NCI-H2107 treated with DMSO at 0.1 percent for 48 hours (cell line): ENCODE measurements at regions not wholly inside any gene's neighbourhood (a gene's known extent, or its start where the extent isn't known, plus 50 kb on each side); places are given as distances from the start of the nearest gene placed in this dataset.

Experiments used
- DNase-seq: peaks from one replicate; lab custom pipeline; 2025; ENCODE audit not compliant: unreplicated experiment; lab: John Stamatoyannopoulos, UW

DNA sequence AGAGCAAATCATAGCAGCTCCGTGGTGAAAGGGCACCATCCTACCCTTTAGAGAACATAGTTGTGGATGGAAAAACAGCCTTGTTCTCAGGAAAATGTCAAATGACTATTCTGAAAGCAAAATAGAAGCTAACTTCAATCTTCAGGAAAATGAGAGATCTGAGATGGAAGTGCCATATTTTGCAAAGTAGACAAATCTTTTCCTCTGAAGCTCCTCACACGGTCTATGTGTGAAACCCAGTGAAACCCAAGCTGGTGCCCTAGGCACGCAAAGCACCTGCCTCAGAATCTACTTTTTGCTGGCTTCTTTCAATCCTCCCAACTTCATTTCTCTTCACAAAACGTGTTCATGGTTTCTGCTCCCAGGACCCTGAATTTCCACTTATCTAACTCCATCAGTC, 325.2 kb upstream of the CDH4 start:
- no peak for DNase-seq

DNA sequence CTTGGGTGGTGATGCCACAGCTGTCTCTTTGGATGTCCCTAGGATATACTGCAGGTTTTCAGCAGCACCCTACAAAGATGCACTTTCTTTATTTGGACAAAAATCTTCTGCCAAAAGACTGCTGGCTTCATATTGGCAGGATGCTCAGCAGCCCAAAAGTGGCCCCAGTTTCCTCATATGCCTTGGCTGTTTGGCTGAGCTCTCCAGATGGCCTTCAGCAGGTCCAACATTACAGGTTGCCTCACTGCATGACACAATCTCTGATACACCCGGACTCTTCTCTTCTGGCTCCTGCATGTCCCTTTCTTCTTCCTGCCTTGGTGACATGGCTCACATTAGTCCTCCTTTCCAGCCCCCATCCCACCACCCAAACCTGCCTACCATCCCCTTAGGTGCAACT, 323.7 kb upstream of the CDH4 start:
- no peak for DNase-seq

DNA sequence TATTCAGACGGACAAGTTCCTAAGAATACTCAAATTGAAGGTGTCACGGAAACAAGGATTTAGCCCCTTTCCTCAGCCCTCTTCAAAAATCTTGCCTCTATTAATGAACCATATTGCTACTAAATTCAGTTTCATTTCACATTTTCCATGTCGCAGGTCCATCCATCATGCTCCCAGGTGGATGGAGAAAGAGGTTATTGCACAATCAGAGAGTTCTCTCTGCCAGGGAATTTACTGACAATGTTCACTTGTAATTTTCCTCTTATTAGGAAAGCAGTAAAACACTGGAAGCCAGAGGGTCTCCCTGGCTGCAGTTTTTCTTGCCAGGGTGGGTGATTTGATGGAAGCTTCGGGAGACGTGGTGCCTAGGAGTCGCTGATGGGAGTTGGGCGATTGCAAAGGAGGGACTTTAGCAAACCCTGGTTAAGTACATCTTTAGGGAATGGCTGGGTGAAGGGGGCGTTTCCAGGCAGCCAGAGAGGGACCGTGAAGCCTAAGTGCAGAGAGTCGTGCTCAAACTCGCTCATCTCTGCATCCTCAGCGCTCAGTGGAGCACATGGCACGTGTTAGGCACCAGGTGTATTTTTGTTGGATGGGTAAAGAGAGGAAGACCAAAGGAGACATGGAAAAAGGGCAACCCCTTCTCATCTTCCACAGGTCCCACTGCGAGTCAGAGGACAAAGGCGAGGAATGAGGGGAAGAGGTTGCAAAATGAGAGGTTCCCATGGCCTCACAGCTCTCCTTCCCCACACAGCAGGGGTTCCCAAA, 321.9 kb upstream of the CDH4 start:
- no peak for DNase-seq

DNA sequence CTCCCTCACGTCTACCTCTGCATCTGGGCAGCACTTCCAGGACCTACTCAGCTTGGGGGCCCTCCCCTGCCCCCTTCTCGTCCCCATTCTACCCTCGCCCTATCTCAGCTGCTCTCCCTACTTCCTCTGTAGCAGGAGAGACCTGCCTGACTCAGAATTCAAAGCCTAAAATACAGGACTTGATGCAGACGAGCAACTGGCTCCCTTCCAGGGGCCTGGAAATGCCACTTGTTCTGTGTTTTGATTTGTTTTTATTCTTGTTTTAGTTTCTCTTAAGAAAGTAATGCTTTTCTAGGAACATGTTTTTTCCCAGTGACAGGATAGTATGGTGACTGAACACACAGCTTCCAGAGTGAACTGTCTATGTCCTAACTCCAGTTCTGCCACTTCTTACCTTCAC, 320.4 kb upstream of the CDH4 start:
- DNase-seq, result no peak

DNA sequence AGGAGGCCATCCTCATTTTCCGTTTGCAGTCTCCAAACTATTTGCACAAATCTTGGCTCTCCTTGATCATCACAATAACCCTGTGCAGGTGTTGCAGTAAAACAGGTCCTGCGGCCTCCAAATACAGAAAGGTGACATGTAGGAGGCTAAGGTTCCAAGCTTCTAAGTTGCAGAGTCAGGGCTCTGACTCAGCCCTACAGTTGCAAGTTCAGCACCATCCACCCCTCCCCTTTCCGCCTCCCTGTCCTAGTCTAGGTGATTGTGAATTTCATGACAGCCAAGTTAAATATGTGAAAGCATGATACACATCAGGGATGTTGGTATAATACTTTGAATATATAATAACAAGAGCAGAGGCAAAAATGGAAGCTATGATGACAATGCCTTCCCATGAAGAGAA, 317.3 kb upstream of the CDH4 start:
- no peak for DNase-seq

DNA sequence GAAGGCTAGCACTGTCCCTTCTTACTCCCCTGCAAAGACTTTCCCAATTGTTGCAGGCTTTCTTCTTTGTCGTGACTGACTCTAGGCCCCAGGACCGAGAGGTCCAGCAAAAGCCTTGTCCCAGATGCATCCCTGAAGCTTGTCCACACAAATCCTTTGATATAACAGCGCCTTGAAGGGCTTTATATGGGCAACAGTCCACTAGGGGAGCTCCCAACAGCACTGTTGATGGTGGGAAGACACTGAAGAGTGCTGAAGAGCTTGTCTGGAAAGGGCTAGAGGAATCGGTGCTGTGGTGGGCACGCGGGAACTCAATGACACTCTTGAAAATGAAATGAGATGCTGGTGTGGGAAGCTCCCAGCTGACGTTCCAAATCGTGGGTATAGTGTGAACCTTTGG, 316.1 kb upstream of the CDH4 start:
- no peak for DNase-seq

DNA sequence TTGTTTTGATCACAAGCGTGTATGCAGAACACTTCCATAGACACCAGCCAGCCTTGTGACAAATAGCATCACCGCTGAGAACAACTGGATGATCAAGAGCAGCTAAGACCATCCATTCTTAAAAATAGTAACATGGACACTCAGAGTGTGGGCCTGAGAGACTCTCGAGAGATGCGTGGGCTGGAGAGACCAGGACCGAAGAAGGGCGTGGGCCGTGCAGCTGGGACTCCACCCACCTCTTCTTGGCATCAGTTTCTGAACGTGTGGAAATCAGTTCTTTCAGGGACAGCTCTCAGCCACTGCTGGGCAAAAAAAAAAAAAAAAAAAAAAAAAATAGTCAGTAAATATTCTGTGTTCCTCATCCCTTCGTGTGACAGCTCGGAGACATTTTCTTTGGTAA, 314.5 kb upstream of the CDH4 start:
- no peak for DNase-seq

DNA sequence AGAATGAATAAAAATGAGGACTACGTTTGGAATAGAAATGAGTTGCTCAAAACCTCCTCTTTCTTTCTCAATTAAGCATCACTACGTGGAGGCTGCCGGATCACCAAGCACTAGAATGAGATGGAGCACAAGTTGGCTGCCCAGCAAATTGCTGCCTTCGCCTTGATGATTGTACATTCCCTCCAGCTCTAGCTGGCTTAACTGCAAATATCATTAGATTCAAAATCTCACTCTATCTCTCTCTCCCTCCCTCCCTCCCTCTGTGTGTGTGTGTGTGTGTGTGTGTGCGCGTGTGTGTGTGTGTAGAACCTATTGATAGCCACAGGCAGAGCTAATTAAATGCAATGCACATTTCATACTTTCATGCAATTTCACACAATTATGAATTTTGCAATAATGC, 310.7 kb upstream of the CDH4 start:
- DNase-seq, result no peak

DNA sequence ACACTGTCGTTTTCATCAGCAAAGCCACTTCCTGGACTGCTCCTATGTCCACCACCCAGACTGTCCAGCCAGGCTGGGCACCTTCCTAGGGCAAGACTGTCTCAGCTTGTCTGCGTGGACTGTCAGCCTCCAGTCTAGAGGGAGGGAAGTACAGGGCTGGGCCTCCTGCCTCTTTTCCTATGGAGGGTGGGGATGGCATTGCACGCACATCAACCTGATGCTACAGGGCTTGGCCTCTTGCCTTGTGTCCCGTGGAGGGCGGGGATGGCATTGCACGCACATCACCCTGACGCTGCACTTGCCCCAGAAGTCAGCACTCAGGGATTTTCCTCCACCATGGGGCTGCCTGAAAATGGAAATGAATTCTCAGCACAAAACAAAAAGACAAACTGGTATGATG, 304.2 kb upstream of the CDH4 start:
- no peak for DNase-seq

DNA sequence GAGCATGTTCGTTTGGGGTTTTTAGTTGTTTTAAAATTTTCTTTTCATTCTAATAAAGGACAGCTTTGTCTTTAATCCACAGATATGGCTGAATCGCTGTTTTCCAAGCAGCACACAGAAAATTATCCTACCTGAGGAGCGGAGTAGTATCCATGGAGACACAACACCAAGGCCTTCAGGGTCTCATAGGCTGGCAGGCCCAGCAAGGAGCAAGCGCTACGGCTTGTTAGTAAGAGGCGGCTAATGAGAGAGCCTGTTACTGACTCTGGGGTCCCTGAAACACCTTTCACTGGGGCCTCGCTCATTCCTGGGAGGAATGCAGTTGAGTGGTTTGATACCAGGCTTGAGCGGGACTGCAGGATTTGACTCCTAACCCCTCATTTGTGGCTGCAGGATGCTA, 303.8 kb upstream of the CDH4 start:
- no peak for DNase-seq

DNA sequence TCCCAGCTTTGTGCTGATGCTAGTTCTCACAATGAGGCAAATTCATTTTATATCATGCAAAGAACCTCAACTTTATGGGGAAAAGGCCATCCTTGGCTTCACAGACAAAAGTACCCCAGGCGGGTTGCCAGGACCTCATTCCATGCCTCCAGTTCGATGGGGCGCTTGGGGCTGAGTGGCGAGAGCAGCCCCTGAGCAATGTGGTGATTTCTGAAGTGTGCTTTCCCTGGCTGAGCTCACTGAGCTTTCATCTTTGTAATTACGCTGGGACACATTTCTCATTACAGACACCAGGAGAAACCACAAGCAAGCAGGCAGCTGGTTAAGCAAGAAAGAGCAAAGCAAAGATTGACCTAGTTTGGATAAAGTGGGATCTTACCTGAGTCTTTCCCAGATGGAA, 301.5 kb upstream of the CDH4 start:
- no peak for DNase-seq

DNA sequence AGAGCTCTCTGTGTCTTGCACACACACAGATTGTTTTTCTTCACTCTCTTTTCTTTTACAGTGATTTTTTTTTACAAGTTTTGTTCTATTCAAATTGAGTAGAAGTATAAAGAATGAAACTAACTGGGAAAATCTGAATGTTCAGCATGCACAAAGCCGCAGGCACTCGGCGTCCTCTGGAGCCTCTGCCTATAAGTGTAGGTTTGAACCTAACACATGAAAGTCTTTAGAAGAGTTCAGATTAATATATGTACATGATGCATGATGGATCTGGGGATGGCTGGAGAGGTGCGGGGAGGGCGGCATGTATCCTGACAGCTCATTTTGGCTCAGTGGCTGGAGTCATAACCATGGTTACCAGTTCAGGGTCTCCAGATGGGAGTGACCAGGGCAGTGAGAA, 301.1 kb upstream of the CDH4 start:
- DNase-seq, result no peak

DNA sequence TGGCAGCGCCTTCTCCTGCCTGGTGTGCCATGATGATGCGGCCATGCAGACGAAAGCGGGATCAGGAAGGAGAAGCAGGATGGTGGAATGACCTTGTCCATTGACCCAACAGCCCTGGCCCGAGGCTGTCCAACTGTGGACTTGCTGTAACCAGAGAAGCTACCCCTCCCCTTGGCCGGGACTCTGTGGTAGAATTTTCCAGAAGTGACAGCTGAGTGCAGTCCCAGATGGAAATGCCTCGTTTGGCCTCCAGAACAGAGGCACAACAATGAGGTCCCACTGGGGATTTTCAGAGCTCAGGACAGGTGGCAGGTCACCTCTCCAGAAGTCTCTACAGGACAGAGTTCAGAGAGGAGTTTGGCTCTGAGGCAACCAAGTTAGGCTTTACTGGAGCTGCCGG, 299.2 kb upstream of the CDH4 start:
- no peak for DNase-seq

DNA sequence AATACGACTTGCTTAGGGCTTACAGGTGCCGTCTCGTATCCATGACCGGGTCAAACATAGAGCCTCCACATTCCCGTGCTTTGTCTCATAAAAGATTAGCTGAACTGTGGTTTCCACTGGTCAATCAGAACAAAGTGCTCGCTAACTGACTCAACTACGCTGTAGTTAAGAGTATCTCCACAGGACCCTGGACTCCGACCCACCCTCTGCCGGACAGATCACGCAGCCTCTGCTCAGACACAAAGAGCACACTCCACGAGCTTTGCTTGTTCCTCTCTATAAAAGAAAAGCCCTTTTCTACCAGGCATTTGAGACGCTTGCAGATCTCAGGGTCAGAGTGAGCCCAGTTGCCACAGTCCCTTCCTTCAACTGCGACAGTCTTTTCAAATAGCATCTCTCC, 298.7 kb upstream of the CDH4 start:
- DNase-seq, result no peak

DNA sequence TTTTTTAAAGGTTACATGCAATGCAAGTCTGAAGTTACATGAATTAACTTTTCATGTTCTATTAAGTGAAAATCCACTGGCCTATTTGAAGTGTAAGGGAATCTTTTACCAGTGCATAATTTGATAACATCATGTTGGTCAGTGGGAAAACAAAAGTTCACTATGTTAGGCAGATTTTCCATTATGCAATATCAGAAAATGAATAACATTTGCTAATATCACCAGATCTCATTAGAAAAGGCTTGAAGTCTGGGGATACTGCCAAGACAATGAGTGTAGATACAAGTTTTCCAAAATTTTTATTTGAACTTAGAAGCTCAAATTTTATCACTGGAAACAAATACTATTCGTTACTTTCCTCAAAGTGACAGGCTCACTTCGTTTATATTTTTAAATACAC, 296.4 kb upstream of the CDH4 start:
- DNase-seq, result no peak

DNA sequence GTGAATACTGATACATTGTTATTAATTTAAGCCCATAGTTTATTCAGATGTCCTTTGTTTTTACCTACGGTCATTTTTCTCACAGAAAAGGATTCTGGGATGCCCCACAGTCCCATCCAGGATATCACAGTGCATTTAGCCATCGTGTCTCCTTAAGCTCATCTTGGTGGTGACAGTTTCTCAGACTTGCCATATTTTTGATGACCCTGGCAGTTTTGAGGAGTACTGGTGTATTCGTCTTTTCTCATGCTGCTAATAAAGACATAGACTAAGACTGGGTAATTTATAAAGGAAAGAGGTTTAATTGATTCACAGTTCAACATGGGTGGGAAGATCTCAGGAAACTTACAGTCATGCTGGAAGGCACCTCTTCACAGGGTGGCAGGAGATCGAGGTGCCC, 295.9 kb upstream of the CDH4 start:
- no peak for DNase-seq

DNA sequence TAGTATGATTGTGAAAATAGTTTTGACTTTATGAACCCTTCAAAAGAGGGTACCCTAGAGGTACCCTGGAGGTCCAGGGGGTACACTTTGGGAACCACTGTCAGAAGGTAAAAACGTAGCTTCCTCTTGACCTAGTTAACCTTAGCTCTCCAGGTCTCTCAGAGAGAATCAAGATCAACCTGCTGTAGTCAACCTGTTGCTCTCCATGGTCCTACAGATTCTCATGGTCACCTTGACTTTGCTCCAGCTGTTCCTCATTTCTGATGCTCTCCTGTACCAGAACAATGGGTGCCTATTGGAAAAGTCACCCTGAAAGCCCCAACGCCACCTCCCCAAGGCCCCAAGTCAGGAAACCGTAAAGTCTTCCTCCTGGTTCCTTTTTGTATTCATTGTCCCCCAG, 294.4 kb upstream of the CDH4 start:
- DNase-seq, result no peak

DNA sequence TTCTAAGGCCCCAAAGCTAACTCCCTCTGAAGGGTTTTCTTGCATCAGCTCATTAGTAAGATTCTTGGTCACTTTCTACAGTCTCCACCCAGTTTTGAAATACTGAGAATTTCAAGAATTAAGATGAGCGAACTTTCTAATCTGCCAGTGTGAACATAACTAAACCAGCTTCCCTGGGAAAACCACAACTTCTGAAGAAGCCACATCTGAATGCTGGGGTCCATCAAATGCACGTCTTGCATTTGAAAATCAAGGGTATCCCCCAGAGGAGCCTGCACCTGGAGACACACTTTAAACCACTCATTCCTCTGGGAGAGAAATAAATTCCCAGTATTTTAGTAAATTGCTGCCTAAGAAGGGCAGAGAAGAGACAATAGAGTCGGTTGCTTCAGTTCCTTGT, 292.1 kb upstream of the CDH4 start:
- DNase-seq, result no peak

DNA sequence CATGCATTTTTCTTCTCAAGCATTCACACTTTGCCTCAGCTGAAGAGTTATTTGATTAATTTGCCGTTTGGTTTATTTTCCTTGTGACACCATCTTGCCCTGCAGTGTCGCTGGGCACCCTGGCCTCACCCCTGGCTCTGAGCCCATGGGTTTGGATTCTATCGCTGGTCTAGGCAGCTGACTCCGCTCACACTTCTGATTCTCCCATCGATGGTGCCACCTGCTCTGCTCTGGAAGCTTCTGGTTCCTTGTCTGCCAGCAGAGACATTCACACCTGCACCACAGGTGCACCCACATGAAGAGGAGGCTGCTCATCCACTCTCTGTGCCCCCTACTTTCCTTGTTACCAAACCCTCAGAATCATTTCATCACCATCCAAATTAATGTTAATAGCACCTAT, 291.6 kb upstream of the CDH4 start:
- no peak for DNase-seq

DNA sequence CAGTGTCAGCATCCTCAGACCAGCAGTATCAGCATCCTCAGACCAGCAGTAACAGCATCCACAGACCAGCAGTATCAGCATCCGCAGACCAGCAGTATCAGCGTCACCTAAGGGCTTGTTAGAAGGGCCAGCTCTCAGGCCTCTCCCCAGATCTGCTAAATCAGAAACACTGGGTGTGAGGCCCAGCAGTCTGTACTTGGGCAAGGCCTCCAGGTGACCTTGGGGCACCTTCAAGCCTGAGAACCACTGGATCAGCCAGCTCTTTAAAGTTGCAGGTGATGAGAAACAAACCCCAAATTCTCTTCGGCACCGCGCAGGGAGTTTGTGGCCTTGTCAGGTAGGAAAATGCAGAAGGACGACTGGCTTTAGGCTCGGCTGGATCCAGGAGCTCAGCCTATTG, 290.5 kb upstream of the CDH4 start:
- no peak for DNase-seq

DNA sequence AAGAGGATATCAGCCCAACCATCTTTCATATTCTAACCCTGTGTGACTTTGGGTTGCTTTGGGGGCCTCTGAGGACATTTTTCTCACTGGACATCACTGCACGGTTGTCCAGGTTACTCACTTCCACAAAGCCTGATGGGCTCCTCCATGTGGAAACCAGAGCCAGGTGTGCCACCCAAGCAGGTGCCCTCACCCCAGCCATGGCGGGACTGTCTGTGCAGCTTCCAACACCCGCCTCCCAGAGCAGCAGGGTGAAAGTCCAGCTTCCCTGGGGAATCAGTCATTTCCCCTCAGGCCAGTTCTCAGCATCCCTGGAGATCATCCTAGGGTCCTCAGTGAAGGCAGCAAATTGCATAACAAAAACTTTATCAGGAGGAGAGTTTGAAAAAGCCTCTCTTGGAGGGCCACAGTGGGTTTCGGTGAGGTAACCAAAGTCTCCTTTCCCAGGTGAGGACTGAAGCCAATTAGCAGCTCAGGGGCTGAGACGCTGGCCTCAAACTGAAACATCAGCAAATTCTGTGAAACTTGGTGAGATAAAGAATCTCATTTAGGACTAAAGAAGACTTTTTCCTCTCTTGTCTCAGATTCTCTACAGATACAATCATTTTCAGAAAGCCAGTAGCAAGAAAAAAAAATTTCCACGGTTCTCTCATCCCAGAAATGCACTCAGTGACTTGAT, 289.6 kb upstream of the CDH4 start:
- no peak for DNase-seq

DNA sequence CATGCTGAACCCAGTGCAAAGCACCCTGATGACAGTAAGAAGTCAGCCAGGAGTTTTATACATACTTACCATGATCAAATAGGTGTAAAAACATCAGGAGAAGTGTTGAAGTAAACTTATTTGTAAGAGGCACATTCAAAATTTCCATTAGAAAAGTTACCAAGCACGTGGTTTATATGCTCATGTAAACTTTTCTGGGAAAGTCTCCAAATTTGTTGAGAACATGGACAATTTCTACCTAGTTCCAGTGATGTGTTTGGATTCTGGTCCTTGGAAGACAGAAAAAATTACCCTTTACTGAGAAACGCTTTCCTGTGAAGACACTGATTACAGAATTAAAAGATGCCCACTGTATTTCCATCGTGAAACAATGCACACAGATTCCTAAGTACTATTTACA, 288.9 kb upstream of the CDH4 start:
- DNase-seq, result no peak

DNA sequence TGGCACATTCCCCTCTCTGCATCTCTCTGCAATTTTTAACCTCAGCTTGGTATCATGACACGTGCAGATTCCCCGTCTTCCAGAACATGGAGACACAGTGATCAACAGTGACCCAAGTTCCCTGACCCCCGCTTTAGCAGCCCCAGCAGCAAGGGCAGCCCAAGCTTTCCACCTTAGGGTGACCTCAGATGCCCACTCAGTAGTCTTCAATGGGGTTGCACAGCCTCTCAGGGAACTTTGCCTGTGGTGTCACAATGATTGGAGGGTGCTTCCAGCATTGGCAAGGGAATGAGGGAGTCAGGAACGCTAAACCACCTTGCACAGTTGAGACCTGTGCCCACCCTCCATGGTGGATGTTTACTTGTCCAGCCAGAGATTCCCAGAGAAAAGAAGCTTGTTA, 287.1 kb upstream of the CDH4 start:
- DNase-seq, result no peak
